Nephron (organoid): ENCODE measurements at regions not wholly inside any gene's neighbourhood (a gene's known extent, or its start where the extent isn't known, plus 50 kb on each side); places are given as distances from the start of the nearest gene placed in this dataset.

Source experiments
- H3K27ac Mint-ChIP-seq, 3 experiments: 2 replicates each; pipeline ENCODE4 v1.8.0; 2020; ENCODE audit warnings: mixed read lengths in 3 of 3, mild to moderate bottlenecking in 2 of 3, moderate library complexity in 1 of 3
- H3K27me3 Mint-ChIP-seq: 2 replicates; pipeline ENCODE4 v1.8.0; 2021; ENCODE audit warnings: low read depth, mild to moderate bottlenecking, moderate library complexity, mixed read lengths
- H3K36me3 Mint-ChIP-seq: 2 replicates; pipeline ENCODE4 v1.8.0; 2020; ENCODE audit warnings: low read depth, mixed read lengths
- H3K4me1 Mint-ChIP-seq: 2 replicates; pipeline ENCODE4 v1.8.0; 2020; ENCODE audit warnings: mixed read lengths
- H3K4me3 Mint-ChIP-seq, 3 experiments: 2 replicates each; pipeline ENCODE4 v1.8.0; 2020; ENCODE audit warnings: mild to moderate bottlenecking in 3 of 3, mixed read lengths in 3 of 3, moderate library complexity in 2 of 3
- H3K9me3 Mint-ChIP-seq: 2 replicates; pipeline ENCODE4 v1.8.0; 2020; ENCODE audit warnings: mixed read lengths
- CTCF ChIP-seq, 3 experiments: fragments of 200-600 bp; sonication (generic); IDR thresholded peaks; one replicate each; pipeline ENCODE4 v1.5.0; 2021; ENCODE audit warnings: antibody characterized with exemption in 3 of 3; ENCODE audit not compliant: unreplicated experiment in 3 of 3

GRCh38 chr5:117587111-117587510, 1012.5 kb upstream of the SEMA6A start:
- no peaks in the 10 kb centered on the region for H3K4me1 Mint-ChIP-seq
- no peaks in the 10 kb centered on the region for H3K36me3 Mint-ChIP-seq
- H3K27me3 Mint-ChIP-seq, result no peaks in the 10 kb centered on the region
- H3K27ac Mint-ChIP-seq, result no peak overlapping the region
- no peak for TF ChIP-seq CTCF (IDR thresholded peaks at IDR 0.05; ENCODE audit: unreplicated experiment in 3 of 3)
- no peak overlapping the region for H3K4me3 Mint-ChIP-seq
- H3K9me3 Mint-ChIP-seq, result no peaks in the 10 kb centered on the region

DNA sequence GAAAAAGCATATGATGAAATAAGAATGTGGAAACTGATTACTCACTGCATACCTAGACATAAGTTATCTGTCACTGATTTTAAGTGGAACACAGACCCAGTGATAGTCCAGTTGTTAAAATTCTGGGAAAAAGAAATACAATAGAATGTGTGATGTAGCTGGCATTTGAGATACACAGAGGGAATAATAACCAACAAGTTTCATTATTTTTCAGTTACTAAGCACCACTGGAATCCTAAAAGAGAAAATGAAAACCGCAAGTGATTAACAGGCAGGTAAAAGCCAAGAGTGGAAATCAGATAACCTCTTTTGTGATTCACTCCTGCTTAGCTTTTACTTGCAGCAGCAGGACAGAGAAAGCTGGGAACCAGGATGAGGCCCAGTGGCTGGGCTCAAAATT, 994.0 kb upstream of the SEMA6A start:
- no peak overlapping the region for H3K27ac Mint-ChIP-seq
- no peak for TF ChIP-seq CTCF (IDR thresholded peaks at IDR 0.05; ENCODE audit: unreplicated experiment in 3 of 3)
- H3K9me3 Mint-ChIP-seq, result no peaks in the 10 kb centered on the region
- H3K36me3 Mint-ChIP-seq, result no peaks in the 10 kb centered on the region
- no peaks in the 10 kb centered on the region for H3K4me1 Mint-ChIP-seq
- H3K27me3 Mint-ChIP-seq, result no peaks in the 10 kb centered on the region
- no peak overlapping the region for H3K4me3 Mint-ChIP-seq

GRCh38 chr5:117568126-117568525, 993.5 kb upstream of the SEMA6A start:
- no peaks in the 10 kb centered on the region for H3K4me1 Mint-ChIP-seq
- no peaks in the 10 kb centered on the region for H3K36me3 Mint-ChIP-seq
- no peaks in the 10 kb centered on the region for H3K27me3 Mint-ChIP-seq
- no peak overlapping the region for H3K4me3 Mint-ChIP-seq
- H3K27ac Mint-ChIP-seq, result no peak overlapping the region
- no peaks in the 10 kb centered on the region for H3K9me3 Mint-ChIP-seq
- no peak for TF ChIP-seq CTCF (IDR thresholded peaks at IDR 0.05; ENCODE audit: unreplicated experiment in 3 of 3)

DNA sequence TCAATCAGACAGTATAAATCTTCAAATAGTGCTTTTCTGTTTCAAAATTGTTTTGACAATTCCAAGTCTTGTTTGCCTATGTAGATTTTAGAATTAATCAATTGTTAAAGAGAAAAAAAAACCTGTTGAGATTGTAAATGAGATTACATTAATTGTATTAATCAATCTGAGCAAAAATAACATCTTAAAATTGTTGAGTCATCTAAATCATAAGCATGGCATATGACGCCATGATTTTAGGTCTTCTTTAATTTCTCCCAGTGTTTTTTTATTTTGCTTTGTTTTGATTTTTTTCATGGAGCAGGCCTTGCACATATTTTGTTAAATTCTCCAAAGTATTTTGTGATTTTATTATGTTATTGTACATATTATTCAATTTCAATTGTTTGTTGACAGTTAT, 988.0 kb upstream of the SEMA6A start:
- Mint-ChIP-seq H3K4me3 (no peak overlapping the region), H3K27me3 (no peaks in the 10 kb centered on the region), H3K9me3 (no peaks in the 10 kb centered on the region), H3K27ac (no peak overlapping the region), H3K36me3 (no peaks in the 10 kb centered on the region), H3K4me1 (no peaks in the 10 kb centered on the region)
- TF ChIP-seq CTCF (IDR thresholded peaks at IDR 0.05; ENCODE audit: unreplicated experiment in 3 of 3), result no peak

GRCh38 chr5:117561531-117561930, 986.9 kb upstream of the SEMA6A start:
- no peak for TF ChIP-seq CTCF (IDR thresholded peaks at IDR 0.05; ENCODE audit: unreplicated experiment in 3 of 3)
- H3K9me3 Mint-ChIP-seq, result no peaks in the 10 kb centered on the region
- H3K4me3 Mint-ChIP-seq, result no peak overlapping the region
- no peak overlapping the region for H3K27ac Mint-ChIP-seq
- H3K4me1 Mint-ChIP-seq, result no peaks in the 10 kb centered on the region
- no peaks in the 10 kb centered on the region for H3K36me3 Mint-ChIP-seq
- no peaks in the 10 kb centered on the region for H3K27me3 Mint-ChIP-seq

DNA sequence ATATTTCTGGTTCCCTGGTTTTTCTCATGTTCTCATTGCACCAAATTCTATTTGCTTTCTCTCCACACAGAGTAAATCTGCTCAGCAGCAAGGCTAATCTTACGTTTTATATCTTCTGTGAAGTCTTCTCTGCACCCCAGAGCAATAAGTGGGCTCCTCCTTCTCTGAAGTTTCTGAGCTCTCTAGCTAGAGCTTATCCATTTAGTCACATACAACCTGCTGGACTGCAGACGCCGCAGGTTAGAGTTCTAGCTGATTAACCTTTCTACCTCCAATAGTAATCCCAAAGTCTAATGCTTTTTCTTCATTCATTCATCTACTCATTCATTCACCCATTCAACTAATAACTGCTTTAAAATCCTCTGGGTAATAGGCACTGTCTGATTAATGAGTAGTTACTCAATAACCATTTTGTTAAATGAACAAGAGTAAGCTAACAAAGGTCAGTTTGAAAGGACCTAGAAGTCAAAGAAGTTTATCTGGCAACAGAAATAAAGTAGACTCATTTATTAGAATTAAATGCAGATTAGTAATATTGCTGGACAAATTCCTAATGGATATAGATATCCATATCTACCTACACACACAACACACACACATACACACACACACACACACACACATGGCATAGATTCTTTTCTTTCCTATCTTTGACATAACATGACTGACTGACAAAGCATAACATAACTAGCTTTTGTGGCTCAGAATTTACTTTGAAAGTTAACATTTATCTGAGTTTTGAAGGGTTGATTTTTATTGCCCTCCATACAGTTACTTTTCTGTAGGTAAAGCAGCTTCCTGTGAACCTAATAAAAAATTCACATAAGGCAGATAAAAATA, 984.6 kb upstream of the SEMA6A start:
- no peak for TF ChIP-seq CTCF (IDR thresholded peaks at IDR 0.05; ENCODE audit: unreplicated experiment in 3 of 3)
- peak overlapping the region in 1 of 3 experiments; percentile 73 for H3K27ac Mint-ChIP-seq
- no peaks in the 10 kb centered on the region for H3K36me3 Mint-ChIP-seq
- H3K27me3 Mint-ChIP-seq, result no peaks in the 10 kb centered on the region
- no peak overlapping the region for H3K4me3 Mint-ChIP-seq
- no peaks in the 10 kb centered on the region for H3K9me3 Mint-ChIP-seq
- H3K4me1 Mint-ChIP-seq, result no peaks in the 10 kb centered on the region
